ENCODE measurements at regions not wholly inside any gene's neighbourhood (a gene's known extent, or its start where the extent isn't known, plus 50 kb on each side); places are given as distances from the start of the nearest gene placed in this dataset.

GRCh38 chr11:121733858-121734257, 281.1 kb upstream of the SORL1-AS1 start:
- Histone ChIP-seq H3K27ac (no peak overlapping the region), H3K27me3 (no peaks in the 10 kb centered on the region), H3K9me3 (peaks cover 0 to 4% of the 10 kb centered on the region in 2 donors), H3K36me3 (no peaks in the 10 kb centered on the region), H3K4me3 (no peak overlapping the region), H3K4me1 (no peaks in the 10 kb centered on the region)
- intact Hi-C loops (cut with DNase I), result no loop called here
- no peak for TF ChIP-seq CTCF (IDR thresholded peaks at IDR 0.05)
- DNase-seq (no peak), ATAC-seq (no peak)

GRCh38 chr11:121727942-121728341, 275.2 kb upstream of the SORL1-AS1 start:
- H3K36me3 ChIP-seq, result no peaks in the 10 kb centered on the region
- no peak overlapping the region for H3K27ac ChIP-seq
- no peak for DNase-seq
- no peak for TF ChIP-seq CTCF (IDR thresholded peaks at IDR 0.05)
- H3K9me3 ChIP-seq, result no peaks in the 10 kb centered on the region
- peaks cover 0 to 10% of the 10 kb centered on the region in 2 donors for H3K27me3 ChIP-seq
- intact Hi-C loops (cut with DNase I), result no loop called here
- H3K4me1 ChIP-seq, result peaks cover 0 to 1% of the 10 kb centered on the region in 2 donors
- no peak overlapping the region for H3K4me3 ChIP-seq
- no peak for ATAC-seq

GRCh38 chr11:121723246-121723741, 270.5 kb upstream of the SORL1-AS1 start:
- H3K27me3 ChIP-seq, result peaks cover 0 to 27% of the 10 kb centered on the region in 2 donors
- DNase-seq (peak in 1 of 4 donors; percentile 7), ATAC-seq (peak; percentile 7)
- peak overlapping the region; percentile 13 to 18 for H3K4me3 ChIP-seq
- H3K9me3 ChIP-seq, result no peaks in the 10 kb centered on the region
- TF ChIP-seq CTCF (IDR thresholded peaks at IDR 0.05), result no peak
- intact Hi-C loops (cut with DNase I), result no loop called here
- no peak overlapping the region for H3K27ac ChIP-seq
- peaks cover 0 to 6% of the 10 kb centered on the region in 2 donors for H3K4me1 ChIP-seq
- no peaks in the 10 kb centered on the region for H3K36me3 ChIP-seq

GRCh38 chr11:121722431-121723245, 269.9 kb upstream of the SORL1-AS1 start:
- Histone ChIP-seq H3K9me3 (no peaks in the 10 kb centered on the region), H3K27me3 (peaks cover 0 to 27% of the 10 kb centered on the region in 2 donors), H3K4me3 (peak overlapping the region; percentile 13 to 18), H3K36me3 (no peaks in the 10 kb centered on the region), H3K27ac (no peak overlapping the region), H3K4me1 (peaks cover 0 to 6% of the 10 kb centered on the region in 2 donors)
- intact Hi-C loops (cut with DNase I), result no loop called here
- ATAC-seq (peak; percentile 94), DNase-seq (peak; percentile 61 to 88 (median 68))
- TF ChIP-seq CTCF (IDR thresholded peaks at IDR 0.05), result no peak

- intact Hi-C loops (cut with DNase I), result no loop called here
- no peak overlapping the region for H3K4me3 ChIP-seq
These were observed 269.2 kb upstream of the SORL1-AS1 start for GRCh38 chr11:121721961-121722360.

More at GRCh38 chr11:121721961-121722360, 269.2 kb upstream of the SORL1-AS1 start:
- Histone ChIP-seq H3K27me3 (peaks cover 0 to 27% of the 10 kb centered on the region in 2 donors), H3K36me3 (no peaks in the 10 kb centered on the region), H3K4me1 (peaks cover 0 to 6% of the 10 kb centered on the region in 2 donors), H3K27ac (no peak overlapping the region), H3K9me3 (no peaks in the 10 kb centered on the region)
- no peak for ATAC-seq
- no peak for DNase-seq
- TF ChIP-seq CTCF (IDR thresholded peaks at IDR 0.05), result no peak
